Erythroblast (primary cell): ENCODE measurements at regions not wholly inside any gene's neighbourhood (a gene's known extent, or its start where the extent isn't known, plus 50 kb on each side); places are given as distances from the start of the nearest gene placed in this dataset.
A peak's percentile ranks its signal among the peaks of the same experiment; 100 is the strongest.

ENCODE experiments used
- DNase-seq, 2 experiments: peaks; one replicate each; lab custom pipeline; 2025; lab: John Stamatoyannopoulos, UW
- GATA1 ChIP-seq: IDR thresholded peaks from 2 replicates; pipeline ENCODE4 v1.6.1; 2011; ENCODE audit warnings: low read depth, mild to moderate bottlenecking, control low read depth, low read length, moderate library complexity
- POLR2A ChIP-seq: IDR thresholded peaks from 2 replicates; pipeline ENCODE4 v1.6.1; 2011; ENCODE audit warnings: mild to moderate bottlenecking, low read length

GRCh38 chr6:11366934-11367637 is 134.6 kb upstream of the NEDD9 start:
- no peak for DNase-seq
- TF ChIP-seq GATA1 (no peak), POLR2A (no peak)

- no peak for DNase-seq
- no peak for TF ChIP-seq GATA1
- TF ChIP-seq POLR2A, result no peak
Observed at GRCh38 chr6:11366183-11366933, 133.9 kb upstream of the NEDD9 start.

GRCh38 chr6:11364971-11365397 is 132.5 kb upstream of the NEDD9 start:
- no peak for DNase-seq
- TF ChIP-seq POLR2A, result no peak
- no peak for TF ChIP-seq GATA1

- TF ChIP-seq POLR2A, result no peak
- TF ChIP-seq GATA1, result no peak
- DNase-seq, result no peak
Observed at GRCh38 chr6:11363881-11364576, 131.6 kb upstream of the NEDD9 start.

GRCh38 chr6:11362564-11362963 is 130.1 kb upstream of the NEDD9 start:
- TF ChIP-seq GATA1 (no peak), POLR2A (no peak)
- no peak for DNase-seq

- no peak for DNase-seq
- TF ChIP-seq GATA1, result no peak
- TF ChIP-seq POLR2A, result no peak
Observed at GRCh38 chr6:11358904-11359830, 126.7 kb upstream of the NEDD9 start.

- TF ChIP-seq POLR2A (no peak), GATA1 (no peak)
- DNase-seq, result no peak
Observed at GRCh38 chr6:11357285-11357684, 124.8 kb upstream of the NEDD9 start.

- no peak for TF ChIP-seq GATA1
- no peak for TF ChIP-seq POLR2A
- no peak for DNase-seq
Observed at GRCh38 chr6:11356404-11357155, 124.1 kb upstream of the NEDD9 start.

GRCh38 chr6:11353921-11354389 is 121.5 kb upstream of the NEDD9 start:
- DNase-seq, result no peak
- no peak for TF ChIP-seq POLR2A
- TF ChIP-seq GATA1, result no peak

GRCh38 chr6:11350294-11350693 is 117.8 kb upstream of the NEDD9 start:
- peak in 1 of 2 experiments; percentile 12 for DNase-seq
- TF ChIP-seq POLR2A (no peak), GATA1 (no peak)

GRCh38 chr6:11349880-11350279 is 117.4 kb upstream of the NEDD9 start:
- no peak for TF ChIP-seq GATA1
- TF ChIP-seq POLR2A, result no peak
- no peak for DNase-seq

GRCh38 chr6:11346516-11346915 is 114.0 kb upstream of the NEDD9 start:
- no peak for DNase-seq
- no peak for TF ChIP-seq GATA1
- TF ChIP-seq POLR2A, result no peak

- no peak for DNase-seq
- TF ChIP-seq GATA1 (no peak), POLR2A (no peak)
Observed at GRCh38 chr6:11345536-11345935, 113.1 kb upstream of the NEDD9 start.
